GM12865 (cell line): ENCODE measurements at regions not wholly inside any gene's neighbourhood (a gene's known extent, or its start where the extent isn't known, plus 50 kb on each side); places are given as distances from the start of the nearest gene placed in this dataset.

ENCODE experiments used
- DNase-seq: peaks from one replicate; pipeline ENCODE4 v3.0.0; 2010; ENCODE audit warnings: low read depth
- H3K4me3 ChIP-seq: 2 replicates; pipeline ENCODE4 v1.5.1; 2011; ENCODE audit warnings: mild to moderate bottlenecking, low read depth, low read length, control low read depth
- TF ChIP-seq, protein P1 (sequence below): IDR thresholded peaks from 2 replicates; pipeline ENCODE4 v1.5.1; 2011; ENCODE audit warnings: low read length, control low read depth, low read depth, inconsistent platforms; ENCODE audit not compliant: insufficient read depth; ENCODE audit errors: missing control alignments

DNA sequence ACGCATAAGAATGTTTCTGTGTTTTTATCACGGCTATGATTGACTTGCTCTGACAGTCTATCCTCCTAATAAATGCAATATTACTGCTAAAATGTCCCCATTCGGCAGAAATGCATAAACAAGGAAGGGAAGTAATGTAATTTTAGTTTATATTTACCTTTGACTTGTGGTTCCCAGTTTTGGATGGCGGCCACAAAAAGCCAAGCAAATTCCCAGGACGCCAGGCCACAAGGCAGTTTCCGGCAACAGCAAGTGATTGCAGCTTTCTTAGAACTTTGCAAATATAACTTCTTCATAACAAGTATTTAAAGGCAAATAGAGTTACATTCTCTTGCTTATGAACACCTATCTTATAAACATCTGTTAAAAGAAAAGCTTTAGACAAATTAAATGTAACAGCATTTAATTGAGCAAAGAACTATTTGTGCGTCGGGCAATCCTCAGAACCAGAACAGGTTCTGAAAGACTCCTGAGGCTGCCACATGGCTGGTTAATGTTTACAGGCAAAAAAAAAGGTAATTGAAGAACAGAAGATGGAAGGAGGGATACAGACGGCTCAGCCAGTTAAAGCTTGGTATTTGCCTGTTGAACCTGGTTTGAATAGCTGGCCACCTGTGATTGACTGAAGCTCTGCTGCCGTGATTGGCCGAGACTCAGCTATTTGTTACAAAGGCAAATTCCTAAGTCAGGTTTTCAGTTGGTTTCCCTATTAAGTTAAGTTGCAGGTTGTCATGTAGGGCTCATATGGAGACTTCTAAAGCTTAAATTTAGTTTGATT, 80.8 kb downstream of the C21orf91 start:
- TF ChIP-seq, protein P1, sequence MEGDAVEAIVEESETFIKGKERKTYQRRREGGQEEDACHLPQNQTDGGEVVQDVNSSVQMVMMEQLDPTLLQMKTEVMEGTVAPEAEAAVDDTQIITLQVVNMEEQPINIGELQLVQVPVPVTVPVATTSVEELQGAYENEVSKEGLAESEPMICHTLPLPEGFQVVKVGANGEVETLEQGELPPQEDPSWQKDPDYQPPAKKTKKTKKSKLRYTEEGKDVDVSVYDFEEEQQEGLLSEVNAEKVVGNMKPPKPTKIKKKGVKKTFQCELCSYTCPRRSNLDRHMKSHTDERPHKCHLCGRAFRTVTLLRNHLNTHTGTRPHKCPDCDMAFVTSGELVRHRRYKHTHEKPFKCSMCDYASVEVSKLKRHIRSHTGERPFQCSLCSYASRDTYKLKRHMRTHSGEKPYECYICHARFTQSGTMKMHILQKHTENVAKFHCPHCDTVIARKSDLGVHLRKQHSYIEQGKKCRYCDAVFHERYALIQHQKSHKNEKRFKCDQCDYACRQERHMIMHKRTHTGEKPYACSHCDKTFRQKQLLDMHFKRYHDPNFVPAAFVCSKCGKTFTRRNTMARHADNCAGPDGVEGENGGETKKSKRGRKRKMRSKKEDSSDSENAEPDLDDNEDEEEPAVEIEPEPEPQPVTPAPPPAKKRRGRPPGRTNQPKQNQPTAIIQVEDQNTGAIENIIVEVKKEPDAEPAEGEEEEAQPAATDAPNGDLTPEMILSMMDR = no peak
- no peak for DNase-seq
- H3K4me3 ChIP-seq = no peak overlapping the region

DNA sequence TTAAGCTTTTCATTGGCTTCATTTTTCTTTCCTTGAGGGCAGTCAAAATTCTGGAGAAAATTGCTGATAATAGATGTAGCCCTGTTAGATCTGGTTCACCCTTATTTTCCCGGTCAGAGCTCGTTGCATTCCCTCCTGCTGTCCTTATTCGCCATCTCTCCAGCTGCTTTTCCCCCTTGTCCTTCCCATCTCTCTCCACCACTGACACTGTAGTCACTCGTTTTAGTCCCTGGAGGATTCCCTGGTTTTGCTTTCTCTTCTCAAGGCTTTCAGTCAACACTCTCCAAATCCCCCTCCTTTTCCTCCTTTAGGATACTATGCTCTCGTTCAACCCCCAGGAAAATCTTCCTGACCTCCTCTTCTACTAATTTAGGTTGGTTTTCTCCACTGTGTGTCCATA, 83.1 kb downstream of the C21orf91 start:
- TF ChIP-seq, protein P1 = no peak
- no peak overlapping the region for H3K4me3 ChIP-seq
- DNase-seq = no peak

DNA sequence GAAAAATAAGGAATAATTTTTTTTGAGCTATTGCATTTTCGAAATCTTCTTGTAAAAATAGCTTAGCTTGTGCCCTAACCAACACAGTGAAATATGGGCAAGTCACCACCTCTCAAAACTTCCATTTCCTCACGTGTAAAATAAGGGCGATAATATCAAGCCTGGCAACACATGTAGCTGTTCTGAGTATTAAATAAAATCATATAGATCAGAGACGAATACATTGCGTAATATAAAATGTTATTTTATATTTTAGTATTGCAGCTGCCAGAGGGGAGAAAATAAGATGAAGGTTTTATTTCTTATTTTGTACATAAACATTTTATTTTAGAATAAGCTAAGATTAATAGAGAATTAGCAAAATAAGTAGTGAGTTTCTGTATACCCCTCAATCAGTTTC, 85.9 kb downstream of the C21orf91 start:
- DNase-seq = no peak
- no peak overlapping the region for H3K4me3 ChIP-seq
- TF ChIP-seq, protein P1 = no peak

DNA sequence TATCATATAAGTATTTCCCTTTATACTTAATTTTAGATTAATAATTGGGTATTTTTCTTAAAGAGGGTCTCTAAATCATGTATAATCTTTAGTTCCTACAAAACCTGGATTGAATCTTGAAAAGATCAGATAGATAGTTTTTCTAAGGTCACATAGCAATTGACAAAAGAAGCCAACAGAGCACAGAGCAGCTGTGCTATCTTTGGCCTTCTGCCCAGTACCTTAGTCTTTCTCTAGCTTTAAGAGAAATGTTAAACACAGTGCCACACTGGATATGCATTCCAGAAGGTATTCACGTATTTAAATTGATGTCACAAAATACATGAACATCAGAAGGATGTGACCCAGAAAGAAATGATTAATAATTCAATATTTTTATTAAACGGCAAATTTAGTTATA, 86.8 kb downstream of the C21orf91 start:
- TF ChIP-seq, protein P1 = no peak
- DNase-seq = no peak
- no peak overlapping the region for H3K4me3 ChIP-seq

DNA sequence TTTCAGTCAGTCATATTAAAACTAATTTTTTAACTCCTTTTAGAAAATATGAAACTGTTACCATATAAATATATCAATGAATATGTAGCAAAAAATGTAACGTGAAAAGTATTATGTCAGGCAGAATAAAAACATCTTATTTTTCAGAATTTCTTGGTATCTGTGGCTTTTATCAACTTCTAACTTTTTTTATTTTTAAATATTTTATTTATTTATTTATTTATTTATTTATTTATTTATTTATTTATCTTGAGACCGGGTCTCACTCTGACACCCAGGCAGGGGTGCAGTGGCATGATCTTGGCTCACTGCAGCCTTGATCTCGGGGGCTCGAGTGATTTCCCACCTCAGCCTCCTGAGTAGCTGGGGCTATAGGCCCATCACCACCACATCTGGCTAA, 87.6 kb downstream of the C21orf91 start:
- H3K4me3 ChIP-seq = no peak overlapping the region
- no peak for DNase-seq
- TF ChIP-seq, protein P1 = no peak

DNA sequence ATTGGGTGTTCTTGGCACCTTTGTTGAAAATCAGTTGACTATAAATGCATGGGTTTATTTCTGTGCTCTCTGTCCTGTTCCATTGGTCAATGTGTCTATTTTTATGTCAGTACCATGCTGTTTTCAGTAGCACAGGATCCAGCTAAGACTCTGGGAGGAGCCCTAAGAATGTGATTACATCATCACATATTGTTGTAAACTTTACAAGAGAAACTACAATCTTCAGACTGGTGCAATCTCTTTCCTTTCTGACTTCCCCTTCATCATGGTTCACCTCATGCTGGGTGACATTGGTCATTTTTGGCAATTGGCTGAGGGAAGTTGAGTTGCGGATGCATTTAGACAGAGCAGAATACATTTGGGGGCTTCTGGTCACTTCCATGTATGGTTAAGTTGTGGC, 88.4 kb downstream of the C21orf91 start:
- TF ChIP-seq, protein P1 = no peak
- H3K4me3 ChIP-seq = no peak overlapping the region
- DNase-seq = no peak

DNA sequence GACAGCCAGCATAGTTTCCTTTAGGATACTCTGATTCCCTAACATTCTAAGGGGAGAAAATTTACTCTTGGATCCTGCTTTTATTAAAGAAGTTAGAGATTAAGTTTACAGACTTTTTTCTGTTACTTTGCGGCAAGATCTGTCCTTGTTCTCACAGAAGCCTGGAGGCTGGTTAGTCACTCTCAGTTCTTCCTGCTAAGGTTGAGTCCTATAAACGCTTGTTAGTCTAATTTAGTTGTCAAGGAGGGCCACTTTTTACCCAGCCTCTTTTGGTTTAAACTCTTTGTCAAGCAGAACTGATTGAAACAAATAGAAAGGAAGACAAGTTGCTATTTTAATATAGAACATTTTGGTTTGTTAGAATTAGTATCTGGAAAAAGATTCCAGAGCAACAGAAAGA, 89.7 kb downstream of the C21orf91 start:
- no peak overlapping the region for H3K4me3 ChIP-seq
- TF ChIP-seq, protein P1 = no peak
- DNase-seq = no peak
